ENCODE measurements at regions not wholly inside any gene's neighbourhood (a gene's known extent, or its start where the extent isn't known, plus 50 kb on each side); places are given as distances from the start of the nearest gene placed in this dataset.

- peak overlapping the region; percentile 5 for H3K4me2 ChIP-seq (ENCODE audit: low read length)
- H3K9me3 Mint-ChIP-seq (ENCODE audit: unreplicated experiment) = peaks cover 14% of the 10 kb centered on the region
Measured at GRCh38 chr1:29380532-29380931, 144.2 kb downstream of the PTPRU start.

DNA sequence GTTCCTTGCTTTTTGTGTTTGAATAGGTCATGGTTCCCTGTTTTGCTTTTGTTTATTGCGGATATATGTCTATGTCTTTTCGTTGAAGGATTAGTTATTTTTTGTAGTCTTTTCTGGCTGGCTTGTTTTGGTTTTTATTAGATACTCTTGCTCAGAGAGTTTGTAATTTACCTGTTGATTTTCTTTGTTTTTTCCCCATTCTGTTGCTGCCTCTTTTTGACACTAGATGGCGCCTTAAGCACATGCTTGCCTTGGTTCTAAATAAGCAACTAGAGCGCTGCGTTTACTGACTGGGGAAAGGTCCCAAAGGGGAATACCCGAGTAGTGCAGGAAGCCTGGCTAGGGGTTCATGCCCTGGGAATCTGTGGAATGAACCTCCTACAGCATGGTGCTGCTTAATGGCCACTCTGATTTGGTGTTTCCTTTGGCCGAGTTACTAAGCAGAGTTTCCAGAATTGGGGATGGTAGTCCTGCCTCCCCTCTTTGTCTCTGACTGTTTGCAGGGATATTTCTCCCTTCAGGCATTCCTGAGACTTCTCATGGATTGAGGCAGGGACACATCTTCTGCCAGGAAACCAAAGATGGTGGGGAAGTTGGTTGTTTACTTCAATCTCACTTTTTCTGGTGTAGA, 143.2 kb downstream of the PTPRU start:
- Mint-ChIP-seq H3K27ac (ENCODE audit: unreplicated experiment) (no peak overlapping the region), H3K4me3 (ENCODE audit: unreplicated experiment) (no peak overlapping the region), H3K36me3 (ENCODE audit: low read depth, unreplicated experiment) (no peaks in the 10 kb centered on the region), H3K4me1 (ENCODE audit: low read depth, unreplicated experiment) (peaks cover 10% of the 10 kb centered on the region), H3K27me3 (ENCODE audit: low read depth, unreplicated experiment) (peaks cover 5% of the 10 kb centered on the region), H3K9me3 (ENCODE audit: unreplicated experiment) (peaks cover 24% of the 10 kb centered on the region)
- H3K79me2 ChIP-seq (ENCODE audit: insufficient read depth, low read length) = no peaks in the 10 kb centered on the region
- no peaks in the 10 kb centered on the region for H3K27me3 ChIP-seq (ENCODE audit: insufficient read depth, low read length)
- FAIRE-seq (no peak), DNase-seq (ENCODE audit: low read depth) (peak; percentile 6)
- no peak overlapping the region for H3K4me3 ChIP-seq (ENCODE audit: insufficient read depth, low read depth, low read length)
- peaks cover 14% of the 10 kb centered on the region for H3K4me1 ChIP-seq (ENCODE audit: insufficient read depth, low read length)
- H3K9ac ChIP-seq (ENCODE audit: low read length) = no peak overlapping the region
- no peak overlapping the region for H3K27ac ChIP-seq (ENCODE audit: low read depth, low read length)
- no peak overlapping the region for H2AFZ ChIP-seq (ENCODE audit: low read depth, low read length)
- H4K20me1 ChIP-seq (ENCODE audit: insufficient read depth, low read length) = no peaks in the 10 kb centered on the region
- peaks cover 3% of the 10 kb centered on the region for H3K9me3 ChIP-seq (ENCODE audit: insufficient read depth, low read depth, low read length)
- H3K36me3 ChIP-seq (ENCODE audit: insufficient read depth, low read length) = no peaks in the 10 kb centered on the region
- no peak overlapping the region for H3K4me2 ChIP-seq (ENCODE audit: low read length)
- TF ChIP-seq EZH2 (IDR thresholded peaks at IDR 0.05; ENCODE audit: insufficient read depth, low read length) (no peak), CTCF (IDR thresholded peaks at IDR 0.05; ENCODE audit: insufficient read depth, low read depth, low read length) (peak; percentile 80)

More at GRCh38 chr1:29380532-29380931, 144.2 kb downstream of the PTPRU start:
- H4K20me1 ChIP-seq (ENCODE audit: insufficient read depth, low read length) = no peaks in the 10 kb centered on the region
- H3K36me3 ChIP-seq (ENCODE audit: insufficient read depth, low read length) = no peaks in the 10 kb centered on the region
- no peak overlapping the region for H3K4me3 ChIP-seq (ENCODE audit: insufficient read depth, low read depth, low read length)
- TF ChIP-seq CTCF (IDR thresholded peaks at IDR 0.05; ENCODE audit: insufficient read depth, low read depth, low read length) (no peak), EZH2 (IDR thresholded peaks at IDR 0.05; ENCODE audit: insufficient read depth, low read length) (no peak)
- peaks cover 14% of the 10 kb centered on the region for H3K4me1 ChIP-seq (ENCODE audit: insufficient read depth, low read length)
- Mint-ChIP-seq H3K27ac (ENCODE audit: unreplicated experiment) (no peak overlapping the region), H3K36me3 (ENCODE audit: low read depth, unreplicated experiment) (no peaks in the 10 kb centered on the region), H3K27me3 (ENCODE audit: low read depth, unreplicated experiment) (peaks cover 3% of the 10 kb centered on the region), H3K4me3 (ENCODE audit: unreplicated experiment) (no peak overlapping the region), H3K4me1 (ENCODE audit: low read depth, unreplicated experiment) (peaks cover 10% of the 10 kb centered on the region)
- FAIRE-seq (peak; percentile 32), DNase-seq (ENCODE audit: low read depth) (peak; percentile 58)
- H3K27me3 ChIP-seq (ENCODE audit: insufficient read depth, low read length) = no peaks in the 10 kb centered on the region
- no peaks in the 10 kb centered on the region for H3K79me2 ChIP-seq (ENCODE audit: insufficient read depth, low read length)
- no peak overlapping the region for H3K9ac ChIP-seq (ENCODE audit: low read length)
- peaks cover 3% of the 10 kb centered on the region for H3K9me3 ChIP-seq (ENCODE audit: insufficient read depth, low read depth, low read length)
- peak overlapping the region; percentile 3 for H3K27ac ChIP-seq (ENCODE audit: low read depth, low read length)
- no peak overlapping the region for H2AFZ ChIP-seq (ENCODE audit: low read depth, low read length)
